ENCODE measurements at regions not wholly inside any gene's neighbourhood (a gene's known extent, or its start where the extent isn't known, plus 50 kb on each side); places are given as distances from the start of the nearest gene placed in this dataset.

DNA sequence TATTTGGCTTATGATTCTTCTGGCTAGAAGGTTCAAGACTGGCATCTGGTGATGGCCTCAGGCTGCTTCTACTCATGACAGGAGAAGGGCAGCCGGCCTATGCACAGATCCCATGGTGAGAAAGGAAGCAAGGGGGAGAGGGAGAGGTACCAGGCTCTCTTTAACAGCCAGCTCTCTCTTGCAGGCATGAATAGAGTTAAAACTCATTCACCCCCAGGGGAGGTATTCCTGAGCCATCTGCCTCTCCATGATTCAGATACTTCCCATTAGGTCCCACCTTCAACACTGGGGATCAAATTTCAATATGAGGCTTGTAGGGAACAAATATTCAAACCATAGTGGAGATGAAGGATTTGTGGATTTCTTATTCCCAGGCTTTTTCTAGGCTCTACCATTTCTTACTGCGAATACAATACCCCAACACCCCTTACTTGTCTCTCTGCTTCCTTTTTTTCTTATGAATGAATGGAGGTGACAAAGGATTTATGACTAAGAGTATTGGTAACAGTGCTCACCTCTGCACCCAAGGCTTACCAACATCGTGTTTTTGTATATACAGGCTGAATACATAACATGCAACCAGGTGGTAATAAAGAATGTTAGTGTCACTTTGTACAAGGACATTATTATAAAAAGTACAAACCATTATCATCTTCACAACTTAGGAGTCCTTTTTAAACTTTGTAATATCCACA is 454.6 kb upstream of the TRIB2 start:
- DNase-seq (no peak), ATAC-seq (no peak)
- POLR2A ChIA-PET, result no interaction called here
- CTCF ChIA-PET, result no interaction called here
- Mint-ChIP-seq H3K4me3 (no peak overlapping the region), H3K36me3 (ENCODE audit: low read depth) (no peaks in the 10 kb centered on the region), H3K4me1 (ENCODE audit: low read depth) (peaks cover 17% of the 10 kb centered on the region), H3K27me3 (no peaks in the 10 kb centered on the region), H3K27ac (no peak overlapping the region), H3K9me3 (peaks cover 1% of the 10 kb centered on the region)
- TF ChIP-seq, protein P1, sequence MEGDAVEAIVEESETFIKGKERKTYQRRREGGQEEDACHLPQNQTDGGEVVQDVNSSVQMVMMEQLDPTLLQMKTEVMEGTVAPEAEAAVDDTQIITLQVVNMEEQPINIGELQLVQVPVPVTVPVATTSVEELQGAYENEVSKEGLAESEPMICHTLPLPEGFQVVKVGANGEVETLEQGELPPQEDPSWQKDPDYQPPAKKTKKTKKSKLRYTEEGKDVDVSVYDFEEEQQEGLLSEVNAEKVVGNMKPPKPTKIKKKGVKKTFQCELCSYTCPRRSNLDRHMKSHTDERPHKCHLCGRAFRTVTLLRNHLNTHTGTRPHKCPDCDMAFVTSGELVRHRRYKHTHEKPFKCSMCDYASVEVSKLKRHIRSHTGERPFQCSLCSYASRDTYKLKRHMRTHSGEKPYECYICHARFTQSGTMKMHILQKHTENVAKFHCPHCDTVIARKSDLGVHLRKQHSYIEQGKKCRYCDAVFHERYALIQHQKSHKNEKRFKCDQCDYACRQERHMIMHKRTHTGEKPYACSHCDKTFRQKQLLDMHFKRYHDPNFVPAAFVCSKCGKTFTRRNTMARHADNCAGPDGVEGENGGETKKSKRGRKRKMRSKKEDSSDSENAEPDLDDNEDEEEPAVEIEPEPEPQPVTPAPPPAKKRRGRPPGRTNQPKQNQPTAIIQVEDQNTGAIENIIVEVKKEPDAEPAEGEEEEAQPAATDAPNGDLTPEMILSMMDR (IDR thresholded peaks at IDR 0.05), result no peak
- intact Hi-C loops (cut with micrococcal nuclease), result no loop called here

DNA sequence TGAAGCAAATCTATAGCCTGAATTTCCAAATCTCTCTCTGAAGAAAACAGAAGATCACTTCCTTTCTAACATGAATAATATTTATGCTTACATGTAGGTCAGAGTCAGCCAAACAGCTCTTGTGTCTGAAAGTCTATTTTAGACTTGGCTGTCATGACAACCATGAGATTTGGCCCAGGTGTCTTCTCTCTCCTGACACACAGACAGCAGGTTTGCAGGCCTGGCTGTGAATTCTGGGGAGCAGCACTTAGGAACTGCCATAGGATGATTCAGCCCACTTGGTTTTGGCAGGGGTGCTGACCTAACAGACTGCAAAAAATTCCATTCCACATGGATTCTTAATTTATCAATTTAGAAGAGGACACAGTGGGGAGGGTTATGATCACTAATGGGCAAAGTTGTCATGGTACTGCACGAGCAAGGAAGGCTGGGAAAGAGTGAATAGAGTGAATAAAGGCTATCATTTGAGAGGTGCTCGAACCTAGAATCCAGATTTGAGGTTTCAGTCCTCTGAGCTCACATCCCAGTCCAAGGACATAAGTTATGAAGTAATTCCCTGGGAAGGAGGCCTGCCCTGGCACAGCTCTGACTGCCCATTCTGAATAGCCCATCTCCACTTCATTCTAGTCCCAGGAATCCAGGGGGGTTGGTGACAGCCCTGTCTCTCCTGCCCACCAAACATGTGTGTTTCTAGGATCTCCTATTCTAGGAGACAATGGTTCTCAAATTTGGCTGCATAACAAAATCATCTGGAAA is 453.9 kb upstream of the TRIB2 start:
- TF ChIP-seq, protein P1 (IDR thresholded peaks at IDR 0.05), result no peak
- POLR2A ChIA-PET, result no interaction called here

DNA sequence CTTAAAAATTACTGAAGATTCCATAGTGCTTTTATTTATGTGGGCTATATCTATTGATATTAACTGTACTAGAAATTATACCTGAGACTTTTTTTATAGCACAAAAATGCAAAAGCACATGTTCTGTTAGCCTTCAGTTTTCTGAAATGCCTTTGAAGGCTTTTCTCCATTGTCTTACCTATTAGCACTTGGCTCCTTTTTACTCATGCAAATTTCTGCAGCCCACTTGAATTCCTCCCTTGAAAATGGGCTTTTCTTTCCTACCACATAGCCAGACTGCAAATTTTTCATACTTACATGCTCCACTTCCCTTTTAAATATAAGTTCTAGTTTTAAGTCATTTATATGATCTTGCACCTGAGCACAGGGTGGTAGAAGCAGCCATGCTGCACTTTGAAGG is 453.0 kb upstream of the TRIB2 start:
- intact Hi-C loops (cut with micrococcal nuclease), result no loop called here

More for the DNA sequence above, 453.9 kb upstream of the TRIB2 start:
- no peaks in the 10 kb centered on the region for H3K36me3 Mint-ChIP-seq (ENCODE audit: low read depth)
- intact Hi-C loops (cut with micrococcal nuclease), result no loop called here
- no peak overlapping the region for H3K27ac Mint-ChIP-seq
- peaks cover 17% of the 10 kb centered on the region for H3K4me1 Mint-ChIP-seq (ENCODE audit: low read depth)
- no peak overlapping the region for H3K4me3 Mint-ChIP-seq
- no peak for ATAC-seq
- DNase-seq, result no peak
- CTCF ChIA-PET, result no interaction called here
- peaks cover 1% of the 10 kb centered on the region for H3K9me3 Mint-ChIP-seq
- no peaks in the 10 kb centered on the region for H3K27me3 Mint-ChIP-seq

DNA sequence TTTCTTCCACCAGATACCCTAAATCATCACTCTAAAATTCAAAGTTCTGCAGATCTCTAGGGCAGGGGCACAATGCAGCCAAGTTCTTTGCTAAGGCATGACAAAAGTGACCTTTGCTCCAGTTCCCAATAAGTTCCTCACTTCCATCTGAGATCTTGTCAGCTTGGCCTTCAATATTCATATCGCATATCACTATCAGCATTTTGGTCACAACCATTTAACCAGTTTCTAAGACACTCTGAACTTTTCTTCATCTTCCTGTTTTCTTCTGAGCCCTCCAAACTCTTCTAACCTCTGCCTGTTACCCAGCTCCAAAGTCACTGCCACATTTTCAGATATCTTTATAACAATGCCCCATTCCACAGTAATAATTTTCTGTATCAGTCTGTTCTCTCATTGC is 452.6 kb upstream of the TRIB2 start:
- H3K27ac Mint-ChIP-seq, result no peak overlapping the region
- intact Hi-C loops (cut with micrococcal nuclease), result no loop called here

More for the DNA sequence above, 453.0 kb upstream of the TRIB2 start:
- DNase-seq (no peak), ATAC-seq (no peak)
- Mint-ChIP-seq H3K4me1 (ENCODE audit: low read depth) (peaks cover 17% of the 10 kb centered on the region), H3K9me3 (peaks cover 1% of the 10 kb centered on the region), H3K36me3 (ENCODE audit: low read depth) (no peaks in the 10 kb centered on the region), H3K27ac (no peak overlapping the region), H3K27me3 (no peaks in the 10 kb centered on the region), H3K4me3 (no peak overlapping the region)
- CTCF ChIA-PET, result no interaction called here
- POLR2A ChIA-PET, result no interaction called here
- TF ChIP-seq, protein P1 (IDR thresholded peaks at IDR 0.05), result no peak

DNA sequence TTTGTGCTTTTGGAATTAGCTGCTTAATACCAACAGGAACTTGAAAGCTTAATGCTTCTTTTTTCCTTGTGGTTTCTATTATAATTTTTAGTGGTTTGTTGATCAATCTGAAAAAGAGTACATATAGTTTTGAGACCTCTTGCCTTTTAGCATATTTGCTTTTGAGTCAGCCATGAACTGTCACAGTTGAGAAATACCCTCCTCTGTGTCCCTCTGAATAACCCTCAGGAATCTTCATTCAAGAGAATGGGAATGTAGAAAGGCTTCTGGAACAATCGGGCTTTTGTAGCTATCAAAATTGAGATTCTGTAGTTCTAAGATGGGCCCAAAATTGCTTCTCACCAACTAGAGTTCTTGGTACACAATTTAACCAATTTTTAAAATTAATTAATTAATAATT is 451.1 kb upstream of the TRIB2 start:
- Mint-ChIP-seq H3K36me3 (ENCODE audit: low read depth) (no peaks in the 10 kb centered on the region), H3K27me3 (no peaks in the 10 kb centered on the region), H3K27ac (no peak overlapping the region), H3K9me3 (peaks cover 1% of the 10 kb centered on the region), H3K4me3 (no peak overlapping the region), H3K4me1 (ENCODE audit: low read depth) (peaks cover 17% of the 10 kb centered on the region)
- POLR2A ChIA-PET, result no interaction called here
- ATAC-seq (no peak), DNase-seq (no peak)
- CTCF ChIA-PET, result no interaction called here
- intact Hi-C loops (cut with micrococcal nuclease), result no loop called here
- TF ChIP-seq, protein P1 (IDR thresholded peaks at IDR 0.05), result no peak

More for the DNA sequence above, 452.6 kb upstream of the TRIB2 start:
- DNase-seq (no peak), ATAC-seq (no peak)
- no peaks in the 10 kb centered on the region for H3K36me3 Mint-ChIP-seq (ENCODE audit: low read depth)
- POLR2A ChIA-PET, result no interaction called here
- no peaks in the 10 kb centered on the region for H3K27me3 Mint-ChIP-seq
- peaks cover 1% of the 10 kb centered on the region for H3K9me3 Mint-ChIP-seq
- CTCF ChIA-PET, result no interaction called here
- no peak overlapping the region for H3K4me3 Mint-ChIP-seq
- TF ChIP-seq, protein P1 (IDR thresholded peaks at IDR 0.05), result no peak
- peaks cover 17% of the 10 kb centered on the region for H3K4me1 Mint-ChIP-seq (ENCODE audit: low read depth)

All from activated CD8-positive, alpha-beta T cell treated with anti-CD3 and anti-CD28 coated beads for 36 hours (primary cell).